ENCODE measurements at regions not wholly inside any gene's neighbourhood (a gene's known extent, or its start where the extent isn't known, plus 50 kb on each side); places are given as distances from the start of the nearest gene placed in this dataset.
"Not testable (repeated sequence)": the region's sequence is repeated elsewhere in the genome, so short reads cannot be mapped to it uniquely, and the experiment has no call there.

- no peak for DNase-seq
These were observed 172.8 kb downstream of the VAPA start for GRCh38 chr18:10086458-10087210.

- DNase-seq: no peak
These were observed 174.9 kb downstream of the VAPA start for GRCh38 chr18:10088734-10089133.

DNA sequence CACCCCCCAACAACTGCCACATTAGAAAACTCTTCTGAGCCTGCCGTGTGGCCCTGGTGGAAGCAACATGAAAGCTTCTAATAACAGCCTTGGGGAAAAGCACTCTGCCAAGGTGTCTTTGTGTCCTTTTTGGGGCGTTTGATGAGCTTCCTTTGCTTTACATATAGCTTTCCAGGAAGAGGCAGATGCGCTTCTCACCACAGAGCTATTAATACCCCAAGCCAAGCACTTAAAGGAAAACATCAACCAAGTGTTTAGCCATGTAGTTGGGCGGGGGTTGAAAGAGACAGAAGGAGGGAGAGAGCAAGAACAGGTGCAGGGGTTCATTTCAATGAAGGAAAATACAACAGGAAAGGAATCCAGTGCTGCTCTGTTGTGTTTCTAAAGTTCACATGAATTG lies 176.1 kb downstream of the VAPA start:
- DNase-seq: no peak

DNA sequence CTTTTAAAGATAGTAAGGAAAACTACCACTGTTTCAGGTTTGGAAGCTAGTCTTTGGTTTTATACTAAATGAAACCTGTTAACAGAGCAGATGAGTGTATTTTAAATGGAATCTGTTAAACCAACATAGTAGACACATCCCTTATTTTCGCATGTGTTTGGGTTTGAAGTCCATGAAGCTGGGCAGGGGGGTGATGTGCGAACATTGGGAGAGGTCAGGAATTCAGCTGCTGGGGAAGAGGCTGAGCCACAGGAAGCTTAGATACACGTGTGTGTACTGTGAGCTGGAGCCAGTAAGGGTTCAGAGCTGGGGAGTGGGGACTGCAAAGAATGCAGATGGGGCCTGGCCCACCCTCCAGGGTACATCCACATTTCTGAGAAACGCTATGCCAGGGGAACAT lies 176.9 kb downstream of the VAPA start:
- no peak for DNase-seq

- DNase-seq: peak; percentile 18
These were observed 179.6 kb downstream of the VAPA start for GRCh38 chr18:10093445-10093844.

GRCh38 chr18:10094154-10094553 lies 180.3 kb downstream of the VAPA start:
- DNase-seq: peak; percentile 22

- peak; percentile 64 for DNase-seq
These were observed 180.8 kb downstream of the VAPA start for GRCh38 chr18:10094655-10095054.

DNA sequence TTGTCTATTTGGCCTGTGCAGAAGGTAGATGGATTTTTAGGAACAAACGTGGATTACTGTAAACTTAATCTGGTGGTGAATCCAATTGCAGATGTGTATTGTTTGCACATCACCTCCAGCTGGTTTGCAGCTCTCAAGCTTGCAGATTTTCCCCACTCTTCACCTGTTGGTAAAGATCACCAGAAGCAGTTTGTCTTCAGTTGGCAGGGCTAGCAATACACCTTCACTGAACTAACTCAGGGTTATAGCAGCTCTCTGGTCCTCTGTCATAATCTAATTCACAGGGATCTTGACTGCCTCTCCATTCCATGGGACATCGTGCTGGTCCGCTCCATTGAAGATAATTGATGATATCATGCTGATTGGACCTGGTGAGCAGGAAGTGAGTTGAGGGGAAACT lies 181.5 kb downstream of the VAPA start:
- no peak for DNase-seq

GRCh38 chr18:10099539-10100140 lies 185.8 kb downstream of the VAPA start:
- DNase-seq: no peak

GRCh38 chr18:10100196-10100595 lies 186.4 kb downstream of the VAPA start:
- no peak for DNase-seq

GRCh38 chr18:10100941-10101701 lies 187.3 kb downstream of the VAPA start:
- no peak for DNase-seq

DNA sequence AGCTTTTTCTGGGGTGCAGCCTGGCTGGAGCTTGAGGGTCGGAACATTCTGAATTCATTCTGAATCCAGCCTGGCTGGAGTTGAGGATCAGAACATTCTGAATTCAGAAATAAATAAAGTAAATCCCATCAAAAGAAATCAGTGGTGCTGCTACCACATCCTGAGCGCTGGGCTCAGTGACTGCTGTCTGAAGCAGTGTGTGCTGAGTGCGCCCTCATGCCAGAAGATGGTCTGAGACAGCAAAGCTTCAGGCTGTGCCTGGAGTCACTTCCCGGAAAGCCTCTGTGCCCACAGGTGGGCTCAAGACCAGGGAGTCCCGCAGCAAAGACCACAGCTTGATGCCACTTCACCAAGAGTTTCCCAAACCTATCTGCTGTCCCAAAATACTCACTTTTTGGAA lies 187.9 kb downstream of the VAPA start:
- DNase-seq: no peak

DNA sequence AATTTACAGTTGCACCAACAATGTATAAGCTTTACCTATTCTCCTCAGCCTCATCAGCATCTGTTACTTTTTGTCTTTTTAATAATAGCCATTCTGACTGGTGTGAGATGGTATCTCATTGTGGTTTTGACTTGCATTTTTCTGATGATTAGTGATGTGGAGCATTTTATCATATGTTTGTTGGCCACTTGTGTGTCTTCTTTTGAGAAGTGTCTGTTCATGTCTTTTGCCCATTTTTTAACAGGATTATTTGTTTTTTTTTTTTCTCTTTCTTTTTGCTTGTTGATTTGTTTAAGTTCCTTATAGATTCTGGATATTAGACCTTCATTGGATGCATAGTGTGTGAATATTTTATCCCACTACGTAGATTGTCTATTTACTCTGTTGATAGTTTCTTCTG lies 191.3 kb downstream of the VAPA start:
- not testable (repeated sequence) for DNase-seq

- no peak for DNase-seq
These were observed 197.4 kb downstream of the VAPA start for GRCh38 chr18:10111191-10111590.

DNA sequence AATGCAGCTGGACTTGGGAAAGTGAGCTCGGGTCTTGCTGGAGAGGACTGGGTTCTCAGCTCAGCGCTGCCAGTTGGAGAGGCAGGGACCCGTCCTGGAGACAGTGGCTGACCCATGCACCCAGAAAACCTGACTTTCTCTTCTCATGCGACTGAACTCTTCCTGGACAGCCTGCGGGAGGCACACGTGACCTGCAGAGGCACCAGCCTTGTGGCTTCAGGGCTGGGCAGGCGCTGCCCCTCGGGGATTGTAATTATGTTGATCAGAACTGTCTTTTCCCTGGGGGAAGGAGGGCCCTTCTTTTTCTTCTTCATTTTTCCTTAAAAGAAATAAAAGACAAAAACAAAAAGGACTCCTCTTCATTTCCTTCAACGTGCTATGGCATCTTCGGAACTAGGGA lies 198.1 kb downstream of the VAPA start:
- no peak for DNase-seq

- DNase-seq: peak; percentile 59
These were observed 199.6 kb downstream of the VAPA start for GRCh38 chr18:10113121-10114022.

GRCh38 chr18:10114717-10115463 lies 201.1 kb downstream of the VAPA start:
- no peak for DNase-seq

GRCh38 chr18:10116574-10116973 lies 202.8 kb downstream of the VAPA start:
- DNase-seq: no peak

GRCh38 chr18:10119528-10119927 lies 205.7 kb downstream of the VAPA start:
- DNase-seq: no peak

DNA sequence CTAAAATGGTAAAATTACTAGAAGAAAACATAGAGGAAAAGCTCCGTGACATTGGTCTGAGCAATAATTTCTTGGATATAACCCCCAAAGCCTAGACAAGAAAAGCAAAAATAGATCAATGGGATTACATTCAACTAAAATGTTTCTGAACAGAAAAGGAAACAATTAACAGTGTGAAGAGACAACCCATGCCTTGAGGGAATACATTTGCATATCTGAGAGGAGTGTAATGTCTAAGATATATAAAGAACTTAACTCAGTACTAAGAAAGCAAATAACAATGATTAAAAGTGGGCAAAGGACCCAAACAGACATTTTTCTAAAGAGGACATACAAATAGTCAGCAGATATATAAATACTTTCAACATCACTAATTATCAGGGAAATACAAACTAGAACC lies 206.2 kb downstream of the VAPA start:
- no peak for DNase-seq

GRCh38 chr18:10120622-10121021 lies 206.8 kb downstream of the VAPA start:
- DNase-seq: no peak

GRCh38 chr18:10121028-10121427 lies 207.2 kb downstream of the VAPA start:
- DNase-seq: no peak
